ENCODE measurements at regions not wholly inside any gene's neighbourhood (a gene's known extent, or its start where the extent isn't known, plus 50 kb on each side); places are given as distances from the start of the nearest gene placed in this dataset.

DNA sequence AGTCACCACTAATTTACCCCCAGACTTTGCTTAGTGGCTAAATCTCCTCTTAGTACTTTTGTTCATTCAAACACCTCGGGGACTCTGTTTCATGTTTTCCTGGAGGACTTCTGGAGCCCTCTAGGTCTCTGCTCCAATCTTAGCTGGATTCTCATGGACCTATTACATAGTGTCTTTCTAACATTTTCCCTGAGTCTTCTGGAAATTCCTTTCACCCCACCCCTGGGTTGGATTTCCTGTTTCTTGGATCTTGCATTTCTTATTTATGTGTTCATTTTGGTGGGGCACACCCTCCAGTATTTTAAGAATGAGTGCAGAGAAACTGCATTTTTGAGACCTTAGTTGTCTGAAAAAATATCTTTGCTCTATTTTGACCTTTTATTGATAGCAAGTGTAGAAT lies 220.1 kb downstream of the BLID start:
- Histone ChIP-seq H3K27ac (no peak overlapping the region), H3K27me3 (no peaks in the 10 kb centered on the region), H3K4me3 (no peak overlapping the region), H3K36me3 (replicated peaks in 1 of 2) (no peaks in the 10 kb centered on the region), H3K4me1 (replicated peaks in 1 of 2) (peaks cover 0 to 10% of the 10 kb centered on the region in 2 donors), H3K9me3 (replicated peaks in 1 of 3) (no peaks in the 10 kb centered on the region)
- 67 to 84% (median 80%) methylated on average over 1 of the region's 1 CpG for WGBS, 4 donors
- DNase-seq = no peak
- TF ChIP-seq, protein P1, sequence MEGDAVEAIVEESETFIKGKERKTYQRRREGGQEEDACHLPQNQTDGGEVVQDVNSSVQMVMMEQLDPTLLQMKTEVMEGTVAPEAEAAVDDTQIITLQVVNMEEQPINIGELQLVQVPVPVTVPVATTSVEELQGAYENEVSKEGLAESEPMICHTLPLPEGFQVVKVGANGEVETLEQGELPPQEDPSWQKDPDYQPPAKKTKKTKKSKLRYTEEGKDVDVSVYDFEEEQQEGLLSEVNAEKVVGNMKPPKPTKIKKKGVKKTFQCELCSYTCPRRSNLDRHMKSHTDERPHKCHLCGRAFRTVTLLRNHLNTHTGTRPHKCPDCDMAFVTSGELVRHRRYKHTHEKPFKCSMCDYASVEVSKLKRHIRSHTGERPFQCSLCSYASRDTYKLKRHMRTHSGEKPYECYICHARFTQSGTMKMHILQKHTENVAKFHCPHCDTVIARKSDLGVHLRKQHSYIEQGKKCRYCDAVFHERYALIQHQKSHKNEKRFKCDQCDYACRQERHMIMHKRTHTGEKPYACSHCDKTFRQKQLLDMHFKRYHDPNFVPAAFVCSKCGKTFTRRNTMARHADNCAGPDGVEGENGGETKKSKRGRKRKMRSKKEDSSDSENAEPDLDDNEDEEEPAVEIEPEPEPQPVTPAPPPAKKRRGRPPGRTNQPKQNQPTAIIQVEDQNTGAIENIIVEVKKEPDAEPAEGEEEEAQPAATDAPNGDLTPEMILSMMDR (IDR thresholded peaks at IDR 0.05) = no peak
- intact Hi-C loops (cut with DNase I) = no loop called here

DNA sequence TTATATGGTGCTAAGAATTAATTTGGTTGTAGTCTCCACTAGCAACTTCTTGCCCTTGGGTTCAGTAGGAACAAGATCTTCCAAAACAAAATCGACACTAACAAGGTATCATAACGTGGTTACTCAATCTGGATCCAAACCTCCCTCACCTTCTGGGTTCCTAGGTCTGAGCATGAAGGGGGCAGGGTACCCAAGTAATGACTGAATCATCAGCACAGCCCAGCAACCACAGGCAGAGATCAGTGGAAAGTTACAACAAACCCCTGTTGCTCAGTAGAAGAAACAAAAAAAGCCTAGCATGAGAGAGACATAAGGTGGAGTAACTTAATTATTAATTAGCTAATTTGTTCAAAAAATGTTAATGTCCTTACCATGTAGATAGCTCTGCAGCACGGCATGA lies 221.4 kb downstream of the BLID start:
- H3K27ac ChIP-seq = no peak overlapping the region
- H3K4me1 ChIP-seq (replicated peaks in 1 of 2) = peaks cover 0 to 15% of the 10 kb centered on the region in 2 donors
- 81 to 86% (median 85%) methylated on average over 3 of the region's 3 CpGs for WGBS, 4 donors
- TF ChIP-seq, protein P1 (IDR thresholded peaks at IDR 0.05) = no peak
- no peak for TF ChIP-seq POLR2A (IDR thresholded peaks at IDR 0.05)
- H3K36me3 ChIP-seq (replicated peaks in 1 of 2) = no peaks in the 10 kb centered on the region
- H3K9me3 ChIP-seq (replicated peaks in 1 of 3) = no peaks in the 10 kb centered on the region
- DNase-seq = no peak
- no peak overlapping the region for H3K4me3 ChIP-seq
- intact Hi-C loops (cut with DNase I) = no loop called here
- H3K27me3 ChIP-seq = no peaks in the 10 kb centered on the region

DNA sequence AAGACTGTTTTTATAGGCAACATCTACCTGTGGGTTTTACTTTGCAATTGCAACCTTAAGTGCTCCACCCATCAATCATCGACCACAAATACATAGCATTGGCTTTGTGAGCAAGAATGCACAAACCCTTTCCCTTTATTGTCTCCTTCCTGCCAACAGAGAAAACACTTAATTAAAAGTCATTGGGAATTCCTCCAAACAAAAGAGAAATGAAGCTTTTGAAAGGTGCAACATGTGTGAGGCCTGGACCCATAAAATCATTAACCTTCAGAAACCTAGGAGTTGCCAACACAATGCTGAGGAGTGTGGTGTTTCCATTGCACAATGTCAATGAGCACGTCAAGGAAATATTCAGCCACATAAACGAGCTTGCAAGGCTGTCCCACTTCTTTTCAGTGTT lies 223.2 kb downstream of the BLID start:
- 67 to 79% (median 75%) methylated on average over 3 of the region's 3 CpGs for WGBS, 4 donors

DNA sequence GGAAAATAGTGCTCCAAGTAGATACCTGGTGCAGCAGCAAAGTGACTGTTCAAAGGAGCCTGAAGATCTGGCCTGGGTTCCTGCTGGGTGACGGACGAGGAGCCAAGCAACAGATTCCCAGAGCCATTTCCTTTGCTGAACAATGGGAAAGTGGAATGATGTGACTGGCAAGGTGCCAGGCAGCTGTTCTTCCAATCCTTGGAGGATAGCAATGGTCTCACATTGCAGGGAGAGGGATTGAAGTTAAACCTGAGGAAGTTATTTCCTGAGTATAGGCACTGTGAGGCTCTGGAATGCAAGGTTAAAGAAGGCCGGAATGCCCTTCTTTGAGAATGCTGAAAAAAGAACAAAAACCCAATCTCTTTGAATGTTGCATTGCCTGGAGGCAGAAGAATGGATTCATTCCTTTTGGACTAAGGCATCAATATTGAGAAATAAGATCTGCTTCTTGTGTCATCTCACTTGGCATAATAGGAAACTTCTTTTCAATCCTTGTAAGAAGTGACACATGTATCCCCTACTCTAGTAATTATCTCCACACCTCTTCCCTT lies 223.8 kb downstream of the BLID start:
- no peak for TF ChIP-seq POLR2A (IDR thresholded peaks at IDR 0.05)
- TF ChIP-seq, protein P1 (IDR thresholded peaks at IDR 0.05) = no peak
- Histone ChIP-seq H3K4me3 (no peak overlapping the region), H3K36me3 (replicated peaks in 1 of 2) (no peaks in the 10 kb centered on the region), H3K4me1 (replicated peaks in 1 of 2) (peaks cover 0 to 15% of the 10 kb centered on the region in 2 donors), H3K27me3 (no peaks in the 10 kb centered on the region), H3K27ac (no peak overlapping the region), H3K9me3 (replicated peaks in 1 of 3) (no peaks in the 10 kb centered on the region)
- intact Hi-C loops (cut with DNase I) = no loop called here
- peak in 3 of 7 donors; percentile 27 to 35 (median 33) for DNase-seq
- WGBS, 4 donors = 58 to 66% (median 64%) methylated on average over 3 of the region's 3 CpGs

More for the DNA sequence above, 223.2 kb downstream of the BLID start:
- no peak overlapping the region for H3K27ac ChIP-seq
- intact Hi-C loops (cut with DNase I) = no loop called here
- H3K4me1 ChIP-seq (replicated peaks in 1 of 2) = peaks cover 0 to 15% of the 10 kb centered on the region in 2 donors
- no peaks in the 10 kb centered on the region for H3K27me3 ChIP-seq
- H3K36me3 ChIP-seq (replicated peaks in 1 of 2) = no peaks in the 10 kb centered on the region
- H3K4me3 ChIP-seq = no peak overlapping the region
- no peak for DNase-seq
- TF ChIP-seq, protein P1 (IDR thresholded peaks at IDR 0.05) = no peak
- no peak for TF ChIP-seq POLR2A (IDR thresholded peaks at IDR 0.05)
- H3K9me3 ChIP-seq (replicated peaks in 1 of 3) = no peaks in the 10 kb centered on the region

Measured in adrenal gland (tissue), 9 donors.